T47D (cell line): ENCODE measurements at regions not wholly inside any gene's neighbourhood (a gene's known extent, or its start where the extent isn't known, plus 50 kb on each side); places are given as distances from the start of the nearest gene placed in this dataset.

Experiments used
- DNase-seq, 2 experiments: peaks; one replicate each; pipeline versions ENCODE4 v3.0.0 to v3.0.0-alpha.2; 2011 to 2012; ENCODE audit warnings: low read depth in 1 of 2, low spot score in 1 of 2
- JUND ChIP-seq: IDR thresholded peaks from 2 replicates; pipeline ENCODE4 v1.6.1; 2012; ENCODE audit warnings: low read depth
- in situ Hi-C: cut with HindIII; loops from 2 replicates; pipeline ENCODE4 v1.10.0; 2016; ENCODE audit warnings: low sequenced_read_pairs, low pct_unique_long_range_greater_than_20kb

- TF ChIP-seq JUND, result no peak
- DNase-seq, result no peak
- in situ Hi-C loops, result no loop called here
These were observed 244.2 kb upstream of the POU3F2 start for GRCh38 chr6:98590136-98590681.

- in situ Hi-C loops, result no loop called here
- no peak for DNase-seq
- no peak for TF ChIP-seq JUND
These were observed 243.4 kb upstream of the POU3F2 start for GRCh38 chr6:98590997-98591396.

DNA sequence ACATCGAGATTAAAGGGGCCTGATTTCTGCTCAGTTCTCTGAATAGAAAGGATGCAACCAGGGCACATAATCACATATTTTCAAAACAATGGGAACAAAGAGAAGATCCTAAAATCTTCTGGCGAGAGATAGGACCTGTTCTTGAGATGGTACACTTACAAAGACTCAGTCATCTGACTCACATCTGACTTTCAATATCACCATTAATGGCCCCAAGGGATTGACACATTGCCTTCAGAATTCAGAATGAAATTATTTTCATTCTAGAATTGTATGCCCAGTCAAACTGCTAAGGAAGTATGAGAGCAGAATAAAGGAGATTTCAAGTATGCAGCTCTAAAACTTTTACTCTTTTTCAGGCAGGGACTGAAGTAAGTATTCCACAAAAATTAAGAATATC, 240.7 kb upstream of the POU3F2 start:
- DNase-seq, result no peak
- in situ Hi-C loops, result no loop called here
- TF ChIP-seq JUND, result no peak

- DNase-seq, result no peak
- in situ Hi-C loops, result no loop called here
- TF ChIP-seq JUND, result no peak
These were observed 232.7 kb upstream of the POU3F2 start for GRCh38 chr6:98601716-98602115.

GRCh38 chr6:98605705-98606104, 228.7 kb upstream of the POU3F2 start:
- no peak for DNase-seq
- TF ChIP-seq JUND, result no peak
- in situ Hi-C loops, result no loop called here

DNA sequence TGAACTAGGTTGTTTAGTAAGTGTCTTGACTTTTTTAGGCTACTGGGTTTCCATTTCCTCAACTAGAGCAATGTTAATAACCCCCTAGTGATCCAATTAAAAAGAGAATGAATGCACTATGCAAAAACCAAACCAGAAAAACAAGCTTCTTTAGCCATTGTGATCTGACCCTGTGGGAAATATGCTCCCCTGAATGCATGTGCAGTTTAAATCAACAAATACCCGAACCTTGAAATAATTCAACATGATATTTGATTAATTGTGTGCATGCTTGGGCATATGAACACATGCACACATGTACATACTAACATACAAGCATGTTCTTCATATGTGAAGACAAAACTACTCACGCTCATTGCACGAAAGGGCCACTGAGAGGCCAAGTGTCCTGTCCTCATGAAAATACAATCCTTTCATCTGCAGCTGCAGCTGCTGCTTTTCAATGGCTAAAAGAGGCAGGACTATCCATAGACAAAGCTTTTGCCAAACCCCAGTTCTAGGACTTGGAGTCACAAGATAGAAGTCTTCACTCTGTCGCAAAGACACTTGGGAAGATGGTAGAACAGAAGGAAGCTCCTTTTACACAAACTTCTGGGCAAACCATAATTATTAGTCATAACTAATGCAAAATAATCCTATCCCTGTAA, 207.1 kb upstream of the POU3F2 start:
- no peak for TF ChIP-seq JUND
- DNase-seq, result no peak
- in situ Hi-C loops, result no loop called here

GRCh38 chr6:98633886-98634285, 200.5 kb upstream of the POU3F2 start:
- DNase-seq, result no peak
- no peak for TF ChIP-seq JUND
- in situ Hi-C loops, result no loop called here

GRCh38 chr6:98634569-98634968, 199.8 kb upstream of the POU3F2 start:
- in situ Hi-C loops, result no loop called here
- TF ChIP-seq JUND, result no peak
- no peak for DNase-seq

GRCh38 chr6:98635191-98635590, 199.2 kb upstream of the POU3F2 start:
- TF ChIP-seq JUND, result no peak
- in situ Hi-C loops, result no loop called here

DNA sequence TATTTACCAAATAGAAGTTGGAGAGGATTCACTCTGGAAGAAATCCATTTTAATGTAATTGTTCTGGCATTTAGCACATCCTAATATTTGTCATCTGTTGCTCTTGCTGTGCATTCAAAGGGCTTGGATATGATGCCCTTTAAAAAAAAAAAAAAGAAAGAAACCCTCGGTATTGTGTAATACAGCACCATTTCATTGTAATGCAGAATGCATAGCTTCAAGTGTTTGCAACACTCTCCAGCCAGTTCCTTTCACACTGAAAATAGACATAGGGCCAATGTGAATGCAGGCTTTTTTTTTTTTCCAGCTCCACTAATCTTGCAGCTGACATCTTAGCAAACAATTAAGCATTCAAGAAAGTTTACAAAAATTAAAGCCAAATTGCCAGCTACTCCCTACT, 197.4 kb upstream of the POU3F2 start:
- in situ Hi-C loops, result no loop called here
- TF ChIP-seq JUND, result no peak
- DNase-seq, result no peak

More at GRCh38 chr6:98635191-98635590, 199.2 kb upstream of the POU3F2 start:
- no peak for DNase-seq

DNA sequence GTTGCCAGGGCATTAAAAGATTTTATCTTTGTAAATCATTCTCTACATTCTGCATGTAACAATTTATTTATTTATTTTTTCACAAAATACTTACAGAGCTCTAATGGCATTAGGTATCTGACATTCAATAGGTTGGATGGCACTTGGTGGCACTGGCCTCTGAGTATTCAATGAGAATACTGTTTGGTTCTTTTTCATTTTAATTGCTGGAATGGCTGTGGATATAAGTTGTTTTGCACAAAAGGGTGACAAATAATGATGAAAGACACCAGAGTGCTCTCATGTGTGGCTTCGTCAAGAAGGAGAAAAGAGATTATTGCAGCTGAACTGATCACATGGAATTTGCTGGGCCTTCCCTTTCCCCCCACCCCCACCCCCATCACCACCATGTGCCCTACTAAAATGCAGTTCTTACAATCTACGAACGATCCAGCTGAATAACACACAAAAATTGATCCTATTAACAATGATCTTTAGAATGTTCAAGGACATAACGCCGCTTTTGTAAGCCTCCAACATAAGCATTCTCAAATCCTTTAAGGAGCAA, 195.2 kb upstream of the POU3F2 start:
- TF ChIP-seq JUND, result no peak
- in situ Hi-C loops, result no loop called here
- no peak for DNase-seq

DNA sequence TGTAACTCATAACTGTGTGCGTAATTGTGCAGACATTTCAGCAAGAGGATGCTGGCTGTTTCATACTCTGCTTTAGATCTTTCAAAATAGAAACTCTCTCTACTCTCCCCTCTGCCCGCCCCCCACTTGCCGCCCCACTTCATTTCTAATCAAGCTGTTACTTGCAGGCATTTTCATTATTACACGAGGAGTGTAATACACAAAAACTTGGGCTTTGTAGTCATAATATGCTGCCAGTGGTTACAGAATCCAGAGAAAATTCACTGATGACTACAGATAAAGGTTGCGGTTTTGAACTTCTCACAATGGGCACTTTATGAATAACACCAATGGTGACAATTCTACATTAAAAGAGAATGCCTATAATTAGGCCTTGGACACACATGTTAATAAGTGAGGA, 194.0 kb upstream of the POU3F2 start:
- in situ Hi-C loops, result no loop called here
- TF ChIP-seq JUND, result no peak
- DNase-seq, result no peak

GRCh38 chr6:98641949-98642719, 192.2 kb upstream of the POU3F2 start:
- TF ChIP-seq JUND, result no peak
- DNase-seq, result no peak
- in situ Hi-C loops, result no loop called here
